ENCODE measurements at regions not wholly inside any gene's neighbourhood (a gene's known extent, or its start where the extent isn't known, plus 50 kb on each side); places are given as distances from the start of the nearest gene placed in this dataset.
"Not testable (repeated sequence)": the region's sequence is repeated elsewhere in the genome, so short reads cannot be mapped to it uniquely, and the experiment has no call there.

DNA sequence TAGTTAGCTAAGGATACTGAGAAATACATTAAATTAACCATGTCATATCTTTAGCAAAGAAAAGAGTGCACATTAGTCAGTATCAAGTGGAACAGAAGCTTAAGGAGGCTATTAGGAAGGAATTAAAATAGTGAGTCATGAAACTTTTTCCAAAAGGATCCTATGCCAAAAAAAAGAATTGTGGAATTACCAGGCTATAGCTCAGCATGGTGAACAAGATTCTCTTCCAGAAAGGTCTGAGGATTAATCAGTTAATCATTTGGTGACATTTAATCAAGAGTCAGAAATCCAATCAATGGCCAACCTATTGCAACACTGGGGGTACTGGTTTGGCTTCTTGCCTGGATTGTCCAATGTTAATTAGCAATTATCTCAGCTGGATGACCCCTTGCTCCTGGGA, 244.5 kb upstream of the NMUR2 start:
- Histone ChIP-seq H3K27ac (no peak overlapping the region), H3K4me1 (no peaks in the 10 kb centered on the region), H3K27me3 (no peaks in the 10 kb centered on the region), H3K9ac (ENCODE audit: low read depth in 2 of 2, low read length in 2 of 2) (no peak overlapping the region), H3K36me3 (no peaks in the 10 kb centered on the region), H3K4me3 (no peak overlapping the region), H3K9me3 (no peaks in the 10 kb centered on the region)
- DNase-seq = no peak
- intact Hi-C loops (cut with DNase I) = no loop called here
- TF ChIP-seq, protein P1, sequence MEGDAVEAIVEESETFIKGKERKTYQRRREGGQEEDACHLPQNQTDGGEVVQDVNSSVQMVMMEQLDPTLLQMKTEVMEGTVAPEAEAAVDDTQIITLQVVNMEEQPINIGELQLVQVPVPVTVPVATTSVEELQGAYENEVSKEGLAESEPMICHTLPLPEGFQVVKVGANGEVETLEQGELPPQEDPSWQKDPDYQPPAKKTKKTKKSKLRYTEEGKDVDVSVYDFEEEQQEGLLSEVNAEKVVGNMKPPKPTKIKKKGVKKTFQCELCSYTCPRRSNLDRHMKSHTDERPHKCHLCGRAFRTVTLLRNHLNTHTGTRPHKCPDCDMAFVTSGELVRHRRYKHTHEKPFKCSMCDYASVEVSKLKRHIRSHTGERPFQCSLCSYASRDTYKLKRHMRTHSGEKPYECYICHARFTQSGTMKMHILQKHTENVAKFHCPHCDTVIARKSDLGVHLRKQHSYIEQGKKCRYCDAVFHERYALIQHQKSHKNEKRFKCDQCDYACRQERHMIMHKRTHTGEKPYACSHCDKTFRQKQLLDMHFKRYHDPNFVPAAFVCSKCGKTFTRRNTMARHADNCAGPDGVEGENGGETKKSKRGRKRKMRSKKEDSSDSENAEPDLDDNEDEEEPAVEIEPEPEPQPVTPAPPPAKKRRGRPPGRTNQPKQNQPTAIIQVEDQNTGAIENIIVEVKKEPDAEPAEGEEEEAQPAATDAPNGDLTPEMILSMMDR (IDR thresholded peaks at IDR 0.05) = no peak

DNA sequence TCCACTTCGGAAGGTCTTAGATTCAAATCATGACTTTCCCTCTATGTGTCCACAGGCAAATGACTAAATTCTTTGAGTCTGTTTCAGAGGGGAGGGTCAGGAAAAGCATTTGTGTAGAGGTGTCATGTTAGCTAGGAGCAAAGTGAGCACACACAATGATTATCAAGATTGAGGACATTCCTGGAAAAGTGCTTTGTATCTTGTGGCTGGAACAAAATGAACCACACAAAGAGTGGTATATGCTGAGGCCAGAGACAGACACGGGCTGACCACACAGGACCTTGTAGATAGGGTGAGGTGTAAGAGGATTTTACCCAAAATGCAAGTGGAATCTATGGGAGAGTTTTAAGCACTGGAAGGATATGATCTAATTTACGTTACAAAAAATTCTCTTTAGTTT, 245.3 kb upstream of the NMUR2 start:
- TF ChIP-seq, protein P1 (IDR thresholded peaks at IDR 0.05) = no peak
- Histone ChIP-seq H3K4me3 (no peak overlapping the region), H3K36me3 (no peaks in the 10 kb centered on the region), H3K27ac (no peak overlapping the region), H3K9me3 (no peaks in the 10 kb centered on the region), H3K9ac (ENCODE audit: low read depth in 2 of 2, low read length in 2 of 2) (no peak overlapping the region), H3K4me1 (no peaks in the 10 kb centered on the region), H3K27me3 (no peaks in the 10 kb centered on the region)
- intact Hi-C loops (cut with DNase I) = no loop called here
- DNase-seq = no peak

GRCh38 chr5:152659470-152659869, 254.4 kb upstream of the NMUR2 start:
- H3K9ac ChIP-seq (ENCODE audit: low read depth in 2 of 2, low read length in 2 of 2); DNase-seq; H3K27ac ChIP-seq; H3K4me1 ChIP-seq; intact Hi-C loops (cut with DNase I); H3K36me3 ChIP-seq; H3K9me3 ChIP-seq; H3K27me3 ChIP-seq: not testable (repeated sequence)
- H3K4me3 ChIP-seq = peak overlapping the region; percentile 11

GRCh38 chr5:152673601-152674000, 268.5 kb upstream of the NMUR2 start:
- Histone ChIP-seq H3K27me3 (no peaks in the 10 kb centered on the region), H3K9ac (ENCODE audit: low read depth in 2 of 2, low read length in 2 of 2) (no peak overlapping the region), H3K27ac (no peak overlapping the region), H3K9me3 (no peaks in the 10 kb centered on the region), H3K4me1 (no peaks in the 10 kb centered on the region), H3K36me3 (no peaks in the 10 kb centered on the region), H3K4me3 (no peak overlapping the region)
- DNase-seq = no peak
- TF ChIP-seq, protein P1 (IDR thresholded peaks at IDR 0.05) = no peak
- intact Hi-C loops (cut with DNase I) = no loop called here

GRCh38 chr5:152674403-152674802, 269.3 kb upstream of the NMUR2 start:
- no peaks in the 10 kb centered on the region for H3K36me3 ChIP-seq
- H3K4me3 ChIP-seq = no peak overlapping the region
- H3K27me3 ChIP-seq = no peaks in the 10 kb centered on the region
- TF ChIP-seq, protein P1 (IDR thresholded peaks at IDR 0.05) = no peak
- no peak for DNase-seq
- no peaks in the 10 kb centered on the region for H3K4me1 ChIP-seq
- intact Hi-C loops (cut with DNase I) = no loop called here
- no peak overlapping the region for H3K9ac ChIP-seq (ENCODE audit: low read depth in 2 of 2, low read length in 2 of 2)
- no peaks in the 10 kb centered on the region for H3K9me3 ChIP-seq
- H3K27ac ChIP-seq = no peak overlapping the region

- Histone ChIP-seq H3K27me3 (no peaks in the 10 kb centered on the region), H3K9me3 (no peaks in the 10 kb centered on the region), H3K4me1 (no peaks in the 10 kb centered on the region), H3K9ac (ENCODE audit: low read depth in 2 of 2, low read length in 2 of 2) (no peak overlapping the region), H3K36me3 (no peaks in the 10 kb centered on the region), H3K27ac (no peak overlapping the region), H3K4me3 (no peak overlapping the region)
- intact Hi-C loops (cut with DNase I) = no loop called here
- no peak for DNase-seq
- TF ChIP-seq, protein P1 (IDR thresholded peaks at IDR 0.05) = no peak
Observed at GRCh38 chr5:152676196-152676595, 271.1 kb upstream of the NMUR2 start.

Measured in colonic mucosa (tissue), 4 donors.